Glutamatergic neuron (in vitro differentiated cells): ENCODE measurements at regions not wholly inside any gene's neighbourhood (a gene's known extent, or its start where the extent isn't known, plus 50 kb on each side); places are given as distances from the start of the nearest gene placed in this dataset.

Experiments
- DNase-seq: peaks from one replicate; pipeline ENCODE4 v3.0.0; 2022
- H3K27ac Mint-ChIP-seq: one replicate; pipeline ENCODE4 v1.8.0; 2020; ENCODE audit warnings: mild to moderate bottlenecking, mixed read lengths, inconsistent platforms; ENCODE audit not compliant: unreplicated experiment
- H3K27me3 Mint-ChIP-seq: one replicate; pipeline ENCODE4 v1.8.0; 2020; ENCODE audit warnings: mild to moderate bottlenecking, moderate library complexity, mixed read lengths, inconsistent platforms; ENCODE audit not compliant: unreplicated experiment
- H3K36me3 Mint-ChIP-seq: one replicate; pipeline ENCODE4 v1.8.0; 2020; ENCODE audit warnings: mild to moderate bottlenecking, mixed read lengths, inconsistent platforms; ENCODE audit not compliant: unreplicated experiment
- H3K4me1 Mint-ChIP-seq: one replicate; pipeline ENCODE4 v1.8.0; 2020; ENCODE audit warnings: mild to moderate bottlenecking, low read depth, mixed read lengths, inconsistent platforms; ENCODE audit not compliant: unreplicated experiment
- H3K4me3 Mint-ChIP-seq: one replicate; pipeline ENCODE4 v1.8.0; 2020; ENCODE audit warnings: mild to moderate bottlenecking, mixed read lengths, inconsistent platforms; ENCODE audit not compliant: unreplicated experiment
- H3K9me3 Mint-ChIP-seq: one replicate; pipeline ENCODE4 v1.8.0; 2020; ENCODE audit warnings: mild to moderate bottlenecking, moderate library complexity, mixed read lengths, inconsistent platforms; ENCODE audit not compliant: unreplicated experiment
- CTCF ChIP-seq: fragments of 200-600 bp; sonication (generic); IDR thresholded peaks from one replicate; pipeline ENCODE4 v1.5.0; 2021; ENCODE audit not compliant: partially characterized antibody, unreplicated experiment

GRCh38 chr6:15843226-15843625, 180.4 kb upstream of the DTNBP1 start:
- Mint-ChIP-seq H3K27ac (no peak overlapping the region), H3K9me3 (no peaks in the 10 kb centered on the region), H3K36me3 (no peaks in the 10 kb centered on the region), H3K4me3 (no peak overlapping the region), H3K4me1 (peaks cover 7% of the 10 kb centered on the region), H3K27me3 (no peaks in the 10 kb centered on the region)
- no peak for DNase-seq
- no peak for TF ChIP-seq CTCF

- no peak overlapping the region for H3K4me3 Mint-ChIP-seq
- no peaks in the 10 kb centered on the region for H3K27me3 Mint-ChIP-seq
- H3K36me3 Mint-ChIP-seq: no peaks in the 10 kb centered on the region
- TF ChIP-seq CTCF: no peak
- H3K27ac Mint-ChIP-seq: no peak overlapping the region
- no peaks in the 10 kb centered on the region for H3K9me3 Mint-ChIP-seq
- peaks cover 7% of the 10 kb centered on the region for H3K4me1 Mint-ChIP-seq
- no peak for DNase-seq
Measured at GRCh38 chr6:15842727-15843117, 179.9 kb upstream of the DTNBP1 start.

- Mint-ChIP-seq H3K27ac (peak overlapping the region; percentile 53), H3K4me3 (no peak overlapping the region), H3K36me3 (no peaks in the 10 kb centered on the region), H3K9me3 (no peaks in the 10 kb centered on the region), H3K27me3 (no peaks in the 10 kb centered on the region), H3K4me1 (peaks cover 7% of the 10 kb centered on the region)
- no peak for TF ChIP-seq CTCF
- DNase-seq: no peak
Measured at GRCh38 chr6:15841937-15842726, 179.3 kb upstream of the DTNBP1 start.

GRCh38 chr6:15839969-15840541, 177.2 kb upstream of the DTNBP1 start:
- Mint-ChIP-seq H3K9me3 (no peaks in the 10 kb centered on the region), H3K27ac (no peak overlapping the region), H3K27me3 (no peaks in the 10 kb centered on the region), H3K4me3 (no peak overlapping the region), H3K36me3 (no peaks in the 10 kb centered on the region), H3K4me1 (peaks cover 7% of the 10 kb centered on the region)
- DNase-seq: no peak
- no peak for TF ChIP-seq CTCF

GRCh38 chr6:15837205-15837604, 174.4 kb upstream of the DTNBP1 start:
- H3K4me1 Mint-ChIP-seq: peaks cover 5% of the 10 kb centered on the region
- H3K4me3 Mint-ChIP-seq: no peak overlapping the region
- no peak overlapping the region for H3K27ac Mint-ChIP-seq
- DNase-seq: no peak
- no peak for TF ChIP-seq CTCF
- no peaks in the 10 kb centered on the region for H3K9me3 Mint-ChIP-seq
- H3K36me3 Mint-ChIP-seq: no peaks in the 10 kb centered on the region
- H3K27me3 Mint-ChIP-seq: no peaks in the 10 kb centered on the region
